MM.1S (cell line): ENCODE measurements at regions not wholly inside any gene's neighbourhood (a gene's known extent, or its start where the extent isn't known, plus 50 kb on each side); places are given as distances from the start of the nearest gene placed in this dataset.
"Not testable (repeated sequence)": the region's sequence is repeated elsewhere in the genome, so short reads cannot be mapped to it uniquely, and the experiment has no call there.

Experiments
- CTCF ChIP-seq: fragments of 300-600 bp; sonication (generic); IDR thresholded peaks from 2 replicates; pipeline ENCODE4 v1.5.1; 2016; ENCODE audit warnings: antibody characterized with exemption, low read length, mixed read lengths
- EZH2 ChIP-seq: fragments of 300-600 bp; sonication (generic); optimal IDR thresholded peaks from 2 replicates; pipeline ENCODE3; 2017; ENCODE audit warnings: low read depth, mild to moderate bottlenecking, antibody characterized with exemption, low read length, mixed read lengths

- TF ChIP-seq CTCF, EZH2: not testable (repeated sequence)
These were observed 191.6 kb upstream of the ZNF469 start for GRCh38 chr16:88191168-88191567.
